Psoas muscle (tissue), 7 donors: ENCODE measurements at regions not wholly inside any gene's neighbourhood (a gene's known extent, or its start where the extent isn't known, plus 50 kb on each side); places are given as distances from the start of the nearest gene placed in this dataset.
"Not testable (repeated sequence)": the region's sequence is repeated elsewhere in the genome, so short reads cannot be mapped to it uniquely, and the experiment has no call there.

Experiments
- ATAC-seq, 4 donors: fragments of 200-7000 bp; cut with Tn5 transposase; one replicate each; pipeline ENCODE4 v1.9.1; 2020; ENCODE audit warnings: moderate library complexity in 3 of 4, mild to moderate bottlenecking in 2 of 4
- DNase-seq, 2 donors: peaks; one replicate each; pipeline ENCODE4 v3.0.0-alpha.2; 2020
- H3K27ac ChIP-seq: fragments of 200-600 bp; one replicate; pipeline ENCODE4 v1.8.0; 2022
- H3K27me3 ChIP-seq, 3 donors: fragments of 200-600 bp in 1 of 3; one replicate each; pipeline versions ENCODE4 v1.6.1 to v1.8.0; 2013 to 2022; ENCODE audit warnings: low read length in 2 of 3, mild to moderate bottlenecking in 2 of 3, moderate library complexity in 1 of 3; ENCODE audit not compliant: insufficient read depth in 3 of 3
- H3K36me3 ChIP-seq, 2 donors: fragments of 200-600 bp in 1 of 2; one replicate each; pipeline versions ENCODE4 v1.6.1 to v1.8.0; 2013 to 2022; ENCODE audit warnings: low read depth in 1 of 2, mild to moderate bottlenecking in 1 of 2, moderate library complexity in 1 of 2; ENCODE audit not compliant: insufficient read depth in 1 of 2
- H3K4me1 ChIP-seq: fragments of 200-600 bp; one replicate; pipeline ENCODE4 v1.8.0; 2022
- H3K4me3 ChIP-seq: fragments of 200-600 bp; one replicate; pipeline ENCODE4 v1.8.0; 2022; ENCODE audit warnings: mild to moderate bottlenecking
- H3K9me3 ChIP-seq: fragments of 200-600 bp; one replicate; pipeline ENCODE4 v1.8.0; 2022
- CTCF ChIP-seq: fragments of 200-600 bp; IDR thresholded peaks from one replicate; pipeline ENCODE4 v1.8.0; 2022; ENCODE audit warnings: antibody characterized with exemption
- WGBS, 3 donors: extraction: QIAGEN DNeasy Blood & Tissue Kit; methylation state at CpG; one replicate each; pipeline versions ENCODE4 v1.1.6 to v1.1.7; 2013; 5-methylcytosine and 5-hydroxymethylcytosine counted together
- intact Hi-C, 2 donors: fragments of 100-400 bp; cut with DNase I; formaldehyde crosslinking; loops; one replicate each; pipeline versions ENCODE4 v1.11.0 to v1.14.2; 2022
- donor health status: healthy with polysubstance abuse.
- donor health status: DM: no; HTN: no; CAD: no; lungs with moderate emphysema.
- donor health status: Bipolar disorder and iron deficiency.
- donor health status: healthy.
- donor health status: DM: yes; HTN: yes; CAD: no.
- donor health status: DM: no; HTN: no; CAD: no.
- donor health status: DM: yes; HTN: yes; CAD: no.

GRCh38 chr2:114294741-114295140, 147.7 kb upstream of the DPP10 start:
- 23 to 31% (median 27%) methylated on average over 6 of the region's 6 CpGs for WGBS, 3 donors

DNA sequence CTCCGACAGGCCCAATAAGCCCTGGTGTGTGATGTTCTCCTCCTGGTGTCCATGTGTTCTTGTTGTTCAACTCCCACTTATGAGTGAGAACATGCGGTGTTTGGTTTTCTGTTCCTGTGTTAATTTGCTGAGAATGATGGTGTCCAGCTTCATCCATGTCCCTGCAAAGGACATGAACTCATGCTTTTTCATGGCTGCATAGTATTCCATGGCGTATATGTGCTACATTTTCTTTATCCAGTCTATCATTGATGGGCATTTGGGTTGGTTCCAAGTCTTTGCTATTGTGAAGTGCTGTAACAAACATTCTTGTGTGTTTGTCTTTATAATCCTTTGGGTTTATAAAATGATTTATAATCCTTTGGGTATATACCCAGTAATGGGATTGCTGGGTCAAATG, 142.1 kb upstream of the DPP10 start:
- whole genome bisulfite sequencing, 3 donors, result 89 to 97% (median 92%) methylated on average over 3 of the region's 3 CpGs
- not testable (repeated sequence) for H3K36me3 ChIP-seq

More at GRCh38 chr2:114294741-114295140, 147.7 kb upstream of the DPP10 start:
- Histone ChIP-seq H3K9me3 (no peaks in the 10 kb centered on the region), H3K27me3 (peaks cover 0 to 7% (median 0%) of the 10 kb centered on the region in 3 donors), H3K36me3 (no peaks in the 10 kb centered on the region), H3K4me1 (no peaks in the 10 kb centered on the region), H3K4me3 (no peak overlapping the region), H3K27ac (no peak overlapping the region)
- DNase-seq, result no peak
- intact Hi-C loops, result no loop called here
- no peak for TF ChIP-seq CTCF
- ATAC-seq, result no peak

GRCh38 chr2:114316532-114317300, 125.7 kb upstream of the DPP10 start:
- intact Hi-C loops, result no loop called here
- no peak overlapping the region for H3K4me3 ChIP-seq
- no peaks in the 10 kb centered on the region for H3K36me3 ChIP-seq
- H3K4me1 ChIP-seq, result no peaks in the 10 kb centered on the region
- no peak for TF ChIP-seq CTCF
- no peak for DNase-seq
- H3K27ac ChIP-seq, result no peak overlapping the region
- no peaks in the 10 kb centered on the region for H3K9me3 ChIP-seq
- no peak for ATAC-seq
- 46 to 58% (median 54%) methylated on average over 2 of the region's 2 CpGs for WGBS, 3 donors
- H3K27me3 ChIP-seq, result no peaks in the 10 kb centered on the region

More for the DNA sequence above, 142.1 kb upstream of the DPP10 start:
- H3K27ac ChIP-seq, H3K4me1 ChIP-seq, H3K4me3 ChIP-seq, H3K27me3 ChIP-seq, H3K9me3 ChIP-seq, DNase-seq, intact Hi-C loops, ATAC-seq: not testable (repeated sequence)

GRCh38 chr2:114330594-114330993, 111.8 kb upstream of the DPP10 start:
- H3K27me3 ChIP-seq, result no peaks in the 10 kb centered on the region
- WGBS, 3 donors, result 62 to 69% (median 63%) methylated on average over 1 of the region's 1 CpG
- H3K4me3 ChIP-seq, result no peak overlapping the region
- DNase-seq, result no peak
- intact Hi-C loops, result no loop called here
- H3K27ac ChIP-seq, result no peak overlapping the region
- no peaks in the 10 kb centered on the region for H3K36me3 ChIP-seq
- no peak for TF ChIP-seq CTCF
- no peaks in the 10 kb centered on the region for H3K4me1 ChIP-seq
- no peaks in the 10 kb centered on the region for H3K9me3 ChIP-seq
- no peak for ATAC-seq

- DNase-seq, result no peak
- intact Hi-C loops, result no loop called here
- Histone ChIP-seq H3K4me3 (no peak overlapping the region), H3K9me3 (no peaks in the 10 kb centered on the region), H3K36me3 (no peaks in the 10 kb centered on the region), H3K4me1 (no peaks in the 10 kb centered on the region), H3K27ac (no peak overlapping the region), H3K27me3 (no peaks in the 10 kb centered on the region)
- 75 to 85% (median 78%) methylated on average over 3 of the region's 3 CpGs for WGBS, 3 donors
- no peak for ATAC-seq
- no peak for TF ChIP-seq CTCF
Observed at GRCh38 chr2:114331934-114332333, 110.5 kb upstream of the DPP10 start.
